ENCODE measurements at regions not wholly inside any gene's neighbourhood (a gene's known extent, or its start where the extent isn't known, plus 50 kb on each side); places are given as distances from the start of the nearest gene placed in this dataset.
"Not testable (repeated sequence)": the region's sequence is repeated elsewhere in the genome, so short reads cannot be mapped to it uniquely, and the experiment has no call there.

DNA sequence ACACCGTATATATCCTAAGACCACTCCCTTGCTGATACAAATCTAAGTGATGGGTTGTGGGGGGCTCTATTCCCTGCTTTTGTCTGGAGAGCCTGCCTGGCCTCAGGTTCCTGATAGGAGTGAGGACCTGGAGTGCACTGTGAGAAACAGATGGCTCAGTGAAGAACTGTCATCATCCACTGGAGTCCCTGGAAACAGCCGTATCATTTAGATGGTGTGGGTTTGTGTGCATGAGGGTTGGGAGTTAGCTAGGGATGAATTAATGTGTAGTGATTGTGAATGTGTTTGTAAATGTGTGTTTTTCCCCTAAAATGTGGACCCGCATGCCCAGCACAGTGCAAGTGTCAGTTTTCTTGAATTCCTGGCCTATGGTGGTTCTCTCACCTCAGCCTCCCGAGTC, 111.6 kb downstream of the CRYBB2 start:
- TF ChIP-seq CSDC2 (CRISPR knock-in tag; IDR thresholded peaks at IDR 0.05) = no peak
- ATAC-seq = no peak

GRCh38 chr22:25331911-25332310, 112.5 kb downstream of the CRYBB2 start:
- not testable (repeated sequence) for ATAC-seq

GRCh38 chr22:25332386-25332785, 112.9 kb downstream of the CRYBB2 start:
- no peak for ATAC-seq
- TF ChIP-seq RARB (CRISPR knock-in tag; IDR thresholded peaks at IDR 0.05) (no peak), ZC3H10 (CRISPR knock-in tag; IDR thresholded peaks at IDR 0.05) (no peak), TOX (CRISPR knock-in tag; IDR thresholded peaks at IDR 0.05; ENCODE audit: borderline replicate concordance) (no peak), ISL1 (CRISPR knock-in tag; IDR thresholded peaks at IDR 0.05) (no peak), GLIS3 (CRISPR knock-in tag; IDR thresholded peaks at IDR 0.05) (no peak), ZNF565 (CRISPR knock-in tag; conservative IDR thresholded peaks at IDR 0.05; ENCODE audit: low read depth) (no peak), ESRRG (CRISPR knock-in tag; IDR thresholded peaks at IDR 0.05) (no peak), ZNF70 (CRISPR knock-in tag; IDR thresholded peaks at IDR 0.05) (no peak), ZNF8 (CRISPR knock-in tag; IDR thresholded peaks at IDR 0.05) (no peak), CSDC2 (CRISPR knock-in tag; IDR thresholded peaks at IDR 0.05) (no peak), TCF4 (CRISPR knock-in tag; IDR thresholded peaks at IDR 0.05; ENCODE audit: borderline replicate concordance) (no peak), CREB5 (CRISPR knock-in tag; IDR thresholded peaks at IDR 0.05; ENCODE audit: low read depth) (no peak), ZFP30 (CRISPR knock-in tag; IDR thresholded peaks at IDR 0.05) (no peak), SNAI2 (CRISPR knock-in tag; IDR thresholded peaks at IDR 0.05) (no peak)
- TF ChIP-seq, protein P1, sequence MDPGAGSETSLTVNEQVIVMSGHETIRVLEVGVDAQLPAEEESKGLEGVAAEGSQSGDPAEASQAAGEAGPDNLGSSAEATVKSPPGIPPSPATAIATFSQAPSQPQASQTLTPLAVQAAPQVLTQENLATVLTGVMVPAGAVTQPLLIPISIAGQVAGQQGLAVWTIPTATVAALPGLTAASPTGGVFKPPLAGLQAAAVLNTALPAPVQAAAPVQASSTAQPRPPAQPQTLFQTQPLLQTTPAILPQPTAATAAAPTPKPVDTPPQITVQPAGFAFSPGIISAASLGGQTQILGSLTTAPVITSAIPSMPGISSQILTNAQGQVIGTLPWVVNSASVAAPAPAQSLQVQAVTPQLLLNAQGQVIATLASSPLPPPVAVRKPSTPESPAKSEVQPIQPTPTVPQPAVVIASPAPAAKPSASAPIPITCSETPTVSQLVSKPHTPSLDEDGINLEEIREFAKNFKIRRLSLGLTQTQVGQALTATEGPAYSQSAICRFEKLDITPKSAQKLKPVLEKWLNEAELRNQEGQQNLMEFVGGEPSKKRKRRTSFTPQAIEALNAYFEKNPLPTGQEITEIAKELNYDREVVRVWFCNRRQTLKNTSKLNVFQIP (CRISPR knock-in tag; IDR thresholded peaks at IDR 0.05; ENCODE audit: borderline replicate concordance, low read depth) = no peak
- TF ChIP-seq, protein P2, sequence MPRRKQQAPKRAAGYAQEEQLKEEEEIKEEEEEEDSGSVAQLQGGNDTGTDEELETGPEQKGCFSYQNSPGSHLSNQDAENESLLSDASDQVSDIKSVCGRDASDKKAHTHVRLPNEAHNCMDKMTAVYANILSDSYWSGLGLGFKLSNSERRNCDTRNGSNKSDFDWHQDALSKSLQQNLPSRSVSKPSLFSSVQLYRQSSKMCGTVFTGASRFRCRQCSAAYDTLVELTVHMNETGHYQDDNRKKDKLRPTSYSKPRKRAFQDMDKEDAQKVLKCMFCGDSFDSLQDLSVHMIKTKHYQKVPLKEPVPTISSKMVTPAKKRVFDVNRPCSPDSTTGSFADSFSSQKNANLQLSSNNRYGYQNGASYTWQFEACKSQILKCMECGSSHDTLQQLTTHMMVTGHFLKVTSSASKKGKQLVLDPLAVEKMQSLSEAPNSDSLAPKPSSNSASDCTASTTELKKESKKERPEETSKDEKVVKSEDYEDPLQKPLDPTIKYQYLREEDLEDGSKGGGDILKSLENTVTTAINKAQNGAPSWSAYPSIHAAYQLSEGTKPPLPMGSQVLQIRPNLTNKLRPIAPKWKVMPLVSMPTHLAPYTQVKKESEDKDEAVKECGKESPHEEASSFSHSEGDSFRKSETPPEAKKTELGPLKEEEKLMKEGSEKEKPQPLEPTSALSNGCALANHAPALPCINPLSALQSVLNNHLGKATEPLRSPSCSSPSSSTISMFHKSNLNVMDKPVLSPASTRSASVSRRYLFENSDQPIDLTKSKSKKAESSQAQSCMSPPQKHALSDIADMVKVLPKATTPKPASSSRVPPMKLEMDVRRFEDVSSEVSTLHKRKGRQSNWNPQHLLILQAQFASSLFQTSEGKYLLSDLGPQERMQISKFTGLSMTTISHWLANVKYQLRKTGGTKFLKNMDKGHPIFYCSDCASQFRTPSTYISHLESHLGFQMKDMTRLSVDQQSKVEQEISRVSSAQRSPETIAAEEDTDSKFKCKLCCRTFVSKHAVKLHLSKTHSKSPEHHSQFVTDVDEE (CRISPR knock-in tag; IDR thresholded peaks at IDR 0.05) = no peak
- TF ChIP-seq, protein P3, sequence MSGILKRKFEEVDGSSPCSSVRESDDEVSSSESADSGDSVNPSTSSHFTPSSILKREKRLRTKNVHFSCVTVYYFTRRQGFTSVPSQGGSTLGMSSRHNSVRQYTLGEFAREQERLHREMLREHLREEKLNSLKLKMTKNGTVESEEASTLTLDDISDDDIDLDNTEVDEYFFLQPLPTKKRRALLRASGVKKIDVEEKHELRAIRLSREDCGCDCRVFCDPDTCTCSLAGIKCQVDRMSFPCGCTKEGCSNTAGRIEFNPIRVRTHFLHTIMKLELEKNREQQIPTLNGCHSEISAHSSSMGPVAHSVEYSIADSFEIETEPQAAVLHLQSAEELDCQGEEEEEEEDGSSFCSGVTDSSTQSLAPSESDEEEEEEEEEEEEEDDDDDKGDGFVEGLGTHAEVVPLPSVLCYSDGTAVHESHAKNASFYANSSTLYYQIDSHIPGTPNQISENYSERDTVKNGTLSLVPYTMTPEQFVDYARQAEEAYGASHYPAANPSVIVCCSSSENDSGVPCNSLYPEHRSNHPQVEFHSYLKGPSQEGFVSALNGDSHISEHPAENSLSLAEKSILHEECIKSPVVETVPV (CRISPR knock-in tag; IDR thresholded peaks at IDR 0.05) = no peak
- TF ChIP-seq, protein P4, sequence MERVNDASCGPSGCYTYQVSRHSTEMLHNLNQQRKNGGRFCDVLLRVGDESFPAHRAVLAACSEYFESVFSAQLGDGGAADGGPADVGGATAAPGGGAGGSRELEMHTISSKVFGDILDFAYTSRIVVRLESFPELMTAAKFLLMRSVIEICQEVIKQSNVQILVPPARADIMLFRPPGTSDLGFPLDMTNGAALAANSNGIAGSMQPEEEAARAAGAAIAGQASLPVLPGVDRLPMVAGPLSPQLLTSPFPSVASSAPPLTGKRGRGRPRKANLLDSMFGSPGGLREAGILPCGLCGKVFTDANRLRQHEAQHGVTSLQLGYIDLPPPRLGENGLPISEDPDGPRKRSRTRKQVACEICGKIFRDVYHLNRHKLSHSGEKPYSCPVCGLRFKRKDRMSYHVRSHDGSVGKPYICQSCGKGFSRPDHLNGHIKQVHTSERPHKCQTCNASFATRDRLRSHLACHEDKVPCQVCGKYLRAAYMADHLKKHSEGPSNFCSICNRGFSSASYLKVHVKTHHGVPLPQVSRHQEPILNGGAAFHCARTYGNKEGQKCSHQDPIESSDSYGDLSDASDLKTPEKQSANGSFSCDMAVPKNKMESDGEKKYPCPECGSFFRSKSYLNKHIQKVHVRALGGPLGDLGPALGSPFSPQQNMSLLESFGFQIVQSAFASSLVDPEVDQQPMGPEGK (CRISPR knock-in tag; IDR thresholded peaks at IDR 0.05; ENCODE audit: borderline replicate concordance) = no peak

- peak; percentile 68 for ATAC-seq
- TF ChIP-seq SNAI2 (CRISPR knock-in tag; IDR thresholded peaks at IDR 0.05) = no peak
- TF ChIP-seq, protein P2 (CRISPR knock-in tag; IDR thresholded peaks at IDR 0.05) = no peak
- no peak for TF ChIP-seq OSR1 (CRISPR knock-in tag; IDR thresholded peaks at IDR 0.05)
- no peak for TF ChIP-seq ZNF565 (CRISPR knock-in tag; conservative IDR thresholded peaks at IDR 0.05; ENCODE audit: low read depth)
- no peak for TF ChIP-seq ZFP30 (CRISPR knock-in tag; IDR thresholded peaks at IDR 0.05)
- no peak for TF ChIP-seq TOX (CRISPR knock-in tag; IDR thresholded peaks at IDR 0.05; ENCODE audit: borderline replicate concordance)
- no peak for TF ChIP-seq BACH2 (CRISPR knock-in tag; IDR thresholded peaks at IDR 0.05; ENCODE audit: borderline replicate concordance)
- TF ChIP-seq ZFP3 (CRISPR knock-in tag; IDR thresholded peaks at IDR 0.05) = no peak
- TF ChIP-seq, protein P3 (CRISPR knock-in tag; IDR thresholded peaks at IDR 0.05) = no peak
- no peak for TF ChIP-seq CREB5 (CRISPR knock-in tag; IDR thresholded peaks at IDR 0.05; ENCODE audit: low read depth)
- no peak for TF ChIP-seq TCF4 (CRISPR knock-in tag; IDR thresholded peaks at IDR 0.05; ENCODE audit: borderline replicate concordance)
- no peak for TF ChIP-seq ISL1 (CRISPR knock-in tag; IDR thresholded peaks at IDR 0.05)
- no peak for TF ChIP-seq ZC3H10 (CRISPR knock-in tag; IDR thresholded peaks at IDR 0.05)
- no peak for TF ChIP-seq CSDC2 (CRISPR knock-in tag; IDR thresholded peaks at IDR 0.05)
Measured at GRCh38 chr22:25334162-25334490, 114.7 kb downstream of the CRYBB2 start.
